ENCODE measurements at regions not wholly inside any gene's neighbourhood (a gene's known extent, or its start where the extent isn't known, plus 50 kb on each side); places are given as distances from the start of the nearest gene placed in this dataset.

DNA sequence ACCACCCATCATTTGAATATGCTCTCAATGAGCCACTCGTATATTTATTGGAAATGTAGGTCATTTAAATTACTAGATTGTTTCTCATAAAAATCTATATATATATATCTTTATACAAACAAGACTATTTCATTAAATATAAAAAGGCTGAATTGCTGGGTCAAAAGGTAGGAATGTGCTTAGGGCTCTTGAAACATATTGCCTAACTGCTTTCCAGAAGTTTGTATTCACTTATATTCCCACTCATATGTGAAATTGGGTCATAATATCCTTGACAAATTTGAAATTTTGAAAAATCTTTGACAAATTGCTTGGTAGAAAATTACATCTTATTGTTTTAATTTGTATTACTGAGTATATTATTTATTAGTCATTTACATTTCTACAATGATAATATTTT lies 999.8 kb upstream of the CDH2 start:
- TF ChIP-seq CTCF (IDR thresholded peaks at IDR 0.05; ENCODE audit: insufficient read depth, low read length): no peak
- no peak for TF ChIP-seq POLR2AphosphoS5 (IDR thresholded peaks at IDR 0.05; ENCODE audit: low read depth)
